Lower leg skin (tissue), 4 donors: ENCODE measurements at regions not wholly inside any gene's neighbourhood (a gene's known extent, or its start where the extent isn't known, plus 50 kb on each side); places are given as distances from the start of the nearest gene placed in this dataset.
A peak's percentile ranks its signal among the peaks of the same experiment; 100 is the strongest.

ENCODE experiments used
- DNase-seq, 2 donors: peaks; one replicate each; pipeline ENCODE4 v3.0.0-alpha.2; 2019; ENCODE audit warnings: low spot score in 2 of 2
- H3K4me3 ChIP-seq: fragments of 200-600 bp; sonication (generic); 2 replicates; pipeline ENCODE4 v1.5.1; 2017; ENCODE audit warnings: mild to moderate bottlenecking, low read depth; ENCODE audit not compliant: poor library complexity, severe bottlenecking
- POLR2A ChIP-seq, 2 donors: fragments of 450-650 bp; IDR thresholded peaks; one replicate each; pipeline ENCODE4 v1.6.1; 2016 to 2017; ENCODE audit warnings: antibody characterized with exemption in 2 of 2, mild to moderate bottlenecking in 1 of 2, moderate library complexity in 1 of 2
- WGBS, 2 donors: methylation state at CpG; one replicate each; pipeline ENCODE4 v1.1.5; 2018; 5-methylcytosine and 5-hydroxymethylcytosine counted together
- intact Hi-C: fragments of 100-400 bp; cut with DNase I; formaldehyde crosslinking; loops from one replicate; pipeline ENCODE4 v1.15.0; 2023; ENCODE audit warnings: low total_unique reads
- TF ChIP-seq, protein P1 (sequence below), 3 donors: fragments of 450-650 bp; IDR thresholded peaks; one replicate each; pipeline ENCODE4 v1.5.1; 2016; ENCODE audit warnings: antibody characterized with exemption in 3 of 3, mild to moderate bottlenecking in 3 of 3, moderate library complexity in 2 of 3

DNA sequence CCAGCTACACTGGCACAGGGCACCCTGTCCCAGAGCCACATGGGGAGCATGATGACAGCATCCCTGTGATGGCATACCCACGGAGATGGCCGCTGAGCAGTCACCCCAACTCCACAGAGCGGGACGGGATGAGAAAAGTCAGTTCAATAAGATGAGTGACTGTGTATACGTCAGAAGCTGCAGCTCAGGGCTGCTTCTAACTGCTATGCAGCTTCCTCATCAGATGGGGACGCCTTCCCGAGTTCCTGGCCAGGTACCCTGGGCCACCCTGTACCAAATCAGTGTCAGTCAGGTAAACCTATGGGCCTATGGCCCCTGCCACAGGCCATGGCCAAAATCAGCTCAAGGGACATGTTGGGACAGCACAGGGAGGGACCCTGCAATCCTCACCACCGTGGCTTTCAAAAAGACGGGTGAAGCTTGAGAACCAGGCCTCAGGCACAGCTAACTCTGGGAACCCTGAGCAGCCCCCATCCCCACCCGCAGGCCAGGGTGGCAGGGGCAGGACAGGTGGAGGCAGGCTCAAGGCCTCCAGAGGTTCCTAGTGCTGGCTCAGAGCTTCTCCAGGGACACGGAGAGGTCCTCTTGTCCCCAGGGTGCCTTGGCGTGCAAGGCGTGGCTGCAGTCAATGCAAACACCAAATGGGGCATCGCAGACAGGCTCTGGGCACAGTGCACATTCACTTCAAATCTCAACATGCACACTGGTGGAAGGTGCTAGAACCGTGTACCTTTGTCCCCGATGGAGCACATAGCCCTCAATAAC is 122.4 kb downstream of the TUBA3C start:
- intact Hi-C loops, result no loop called here
- no peak overlapping the region for H3K4me3 ChIP-seq
- TF ChIP-seq POLR2A (IDR thresholded peaks at IDR 0.05), result no peak
- TF ChIP-seq, protein P1, sequence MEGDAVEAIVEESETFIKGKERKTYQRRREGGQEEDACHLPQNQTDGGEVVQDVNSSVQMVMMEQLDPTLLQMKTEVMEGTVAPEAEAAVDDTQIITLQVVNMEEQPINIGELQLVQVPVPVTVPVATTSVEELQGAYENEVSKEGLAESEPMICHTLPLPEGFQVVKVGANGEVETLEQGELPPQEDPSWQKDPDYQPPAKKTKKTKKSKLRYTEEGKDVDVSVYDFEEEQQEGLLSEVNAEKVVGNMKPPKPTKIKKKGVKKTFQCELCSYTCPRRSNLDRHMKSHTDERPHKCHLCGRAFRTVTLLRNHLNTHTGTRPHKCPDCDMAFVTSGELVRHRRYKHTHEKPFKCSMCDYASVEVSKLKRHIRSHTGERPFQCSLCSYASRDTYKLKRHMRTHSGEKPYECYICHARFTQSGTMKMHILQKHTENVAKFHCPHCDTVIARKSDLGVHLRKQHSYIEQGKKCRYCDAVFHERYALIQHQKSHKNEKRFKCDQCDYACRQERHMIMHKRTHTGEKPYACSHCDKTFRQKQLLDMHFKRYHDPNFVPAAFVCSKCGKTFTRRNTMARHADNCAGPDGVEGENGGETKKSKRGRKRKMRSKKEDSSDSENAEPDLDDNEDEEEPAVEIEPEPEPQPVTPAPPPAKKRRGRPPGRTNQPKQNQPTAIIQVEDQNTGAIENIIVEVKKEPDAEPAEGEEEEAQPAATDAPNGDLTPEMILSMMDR (IDR thresholded peaks at IDR 0.05), result no peak
- 79 to 81% methylated on average over 13 to 14 of the region's 16 CpGs for WGBS, 2 donors
- DNase-seq, result peak in 1 of 2 donors; percentile 61

- no peak overlapping the region for H3K4me3 ChIP-seq
- 81 to 95% methylated on average over 12 to 14 of the region's 14 CpGs for WGBS, 2 donors
- TF ChIP-seq POLR2A (IDR thresholded peaks at IDR 0.05), result no peak
- TF ChIP-seq, protein P1 (IDR thresholded peaks at IDR 0.05), result no peak
- DNase-seq, result peak in 1 of 2 donors; percentile 81
- intact Hi-C loops, result no loop called here
These were observed 123.1 kb downstream of the TUBA3C start for GRCh38 chr13:19058566-19058965.

DNA sequence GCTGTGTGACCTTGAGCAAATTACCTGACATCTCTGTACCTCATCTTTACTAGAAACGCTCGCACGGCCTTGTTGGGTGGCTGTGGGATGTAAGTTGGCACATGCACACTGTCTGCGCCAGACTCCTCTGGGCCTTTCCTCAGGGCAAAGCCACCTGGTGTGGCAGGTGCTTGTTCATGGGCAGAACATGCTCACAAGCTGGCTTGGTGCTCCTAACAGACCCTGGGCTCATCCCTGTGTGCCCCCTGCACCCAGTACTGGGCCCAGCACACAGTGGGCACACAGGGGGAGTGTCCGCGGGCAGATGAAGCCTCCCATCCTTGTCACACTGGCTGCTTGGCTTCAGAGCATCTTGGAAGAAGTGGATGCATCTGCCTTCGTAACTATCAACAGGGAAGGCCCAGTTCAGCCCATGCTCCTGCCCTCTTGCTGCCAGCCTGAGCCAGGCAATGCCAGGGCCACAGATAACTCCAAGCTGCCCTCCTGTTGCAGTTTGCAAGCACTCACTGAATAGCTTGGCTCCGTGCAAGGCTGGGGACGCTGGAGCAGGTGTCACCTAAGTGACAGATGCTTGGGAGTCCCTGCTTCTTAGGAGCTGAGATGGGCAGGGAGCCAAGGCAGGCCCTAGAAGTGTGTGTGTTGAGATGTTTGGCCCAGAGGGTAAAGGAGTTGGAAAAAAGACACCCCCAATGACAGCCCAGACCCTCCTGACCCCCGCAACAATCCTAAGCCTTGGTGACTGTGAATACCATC is 123.9 kb downstream of the TUBA3C start:
- peak in 1 of 2 donors; percentile 61 for DNase-seq
- no peak overlapping the region for H3K4me3 ChIP-seq
- no peak for TF ChIP-seq POLR2A (IDR thresholded peaks at IDR 0.05)
- TF ChIP-seq, protein P1 (IDR thresholded peaks at IDR 0.05), result no peak
- intact Hi-C loops, result no loop called here
- 82 to 83% methylated on average over 8 to 10 of the region's 10 CpGs for WGBS, 2 donors

DNA sequence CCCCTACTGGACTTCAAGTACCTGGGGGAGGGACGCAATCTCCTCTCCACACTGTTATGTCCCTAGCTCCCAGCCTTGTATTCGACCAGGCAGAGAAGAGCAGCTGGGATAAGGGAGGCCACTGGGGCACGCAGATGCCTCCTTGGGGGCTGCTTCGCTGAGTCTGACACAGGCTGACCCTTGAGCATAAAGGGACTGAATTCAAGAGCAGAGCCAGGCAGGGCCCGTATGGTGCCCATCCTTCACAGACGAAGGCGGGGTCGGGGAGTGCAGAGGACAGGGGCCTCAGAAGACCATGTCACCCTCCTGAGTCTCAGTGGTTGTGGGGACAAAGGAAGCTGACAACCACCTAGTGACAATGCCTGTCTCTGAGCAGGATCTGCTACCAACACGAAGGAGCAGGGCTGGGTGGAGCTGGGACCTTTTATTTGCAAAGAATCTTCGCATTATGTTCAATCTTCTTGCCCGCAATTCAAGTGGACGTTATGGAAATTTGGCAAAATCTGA is 124.6 kb downstream of the TUBA3C start:
- intact Hi-C loops, result no loop called here
- TF ChIP-seq POLR2A (IDR thresholded peaks at IDR 0.05), result no peak
- TF ChIP-seq, protein P1 (IDR thresholded peaks at IDR 0.05), result no peak
- WGBS, 2 donors, result 79 to 83% methylated on average over 12 of the region's 12 CpGs
- H3K4me3 ChIP-seq, result no peak overlapping the region
- DNase-seq, result peak in 1 of 2 donors; percentile 69

DNA sequence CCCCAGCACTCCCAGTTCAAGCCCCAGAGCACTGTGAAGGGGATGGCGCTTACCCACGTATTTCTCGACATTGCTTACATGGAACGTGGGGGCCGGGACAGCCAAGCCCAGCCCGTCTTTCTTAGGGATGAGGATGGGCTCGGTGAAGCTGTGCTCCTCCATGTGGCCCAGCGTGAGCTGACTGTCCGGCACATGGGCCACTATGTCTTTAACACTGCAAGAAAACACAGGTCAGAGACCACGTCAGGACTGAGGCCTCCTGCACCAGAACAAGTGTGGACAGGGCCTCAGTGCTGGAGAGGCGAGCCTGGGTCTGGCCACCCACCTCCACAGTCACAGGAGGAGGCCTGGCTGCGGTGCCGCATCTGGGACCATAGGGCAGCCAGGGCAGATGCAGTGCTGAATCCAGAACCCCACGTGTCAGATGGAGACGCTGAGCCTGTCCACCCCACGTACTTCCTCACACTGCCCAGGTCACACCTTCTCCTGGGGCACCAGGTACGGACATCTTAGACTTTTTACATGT is 125.2 kb downstream of the TUBA3C start:
- TF ChIP-seq, protein P1 (IDR thresholded peaks at IDR 0.05), result no peak
- TF ChIP-seq POLR2A (IDR thresholded peaks at IDR 0.05), result no peak
- 85 to 88% methylated on average over 14 to 17 of the region's 17 CpGs for WGBS, 2 donors
- no peak for DNase-seq
- no peak overlapping the region for H3K4me3 ChIP-seq
- intact Hi-C loops, result no loop called here
